SJCRH30 (cell line): ENCODE measurements at regions not wholly inside any gene's neighbourhood (a gene's known extent, or its start where the extent isn't known, plus 50 kb on each side); places are given as distances from the start of the nearest gene placed in this dataset.
"Not testable (repeated sequence)": the region's sequence is repeated elsewhere in the genome, so short reads cannot be mapped to it uniquely, and the experiment has no call there.

ENCODE experiments used
- DNase-seq, 2 experiments: peaks; one replicate each; pipeline ENCODE4 v3.0.0-alpha.2; 2015 to 2020
- H3K27ac ChIP-seq: fragments of 250-450 bp; sonication (Bioruptor Pico); 2 replicates; pipeline ENCODE4 v1.5.1; 2020; ENCODE audit warnings: mild to moderate bottlenecking, moderate library complexity
- H3K27me3 ChIP-seq: fragments of 250-450 bp; sonication (Bioruptor Pico); 2 replicates; pipeline ENCODE4 v1.5.1; 2020; ENCODE audit warnings: mild to moderate bottlenecking, moderate library complexity
- H3K36me3 ChIP-seq: fragments of 250-450 bp; sonication (Bioruptor Pico); 2 replicates; pipeline ENCODE4 v1.5.1; 2020; ENCODE audit warnings: mild to moderate bottlenecking, moderate library complexity
- H3K4me1 ChIP-seq: fragments of 250-450 bp; sonication (Bioruptor Pico); 2 replicates; pipeline ENCODE4 v1.5.1; 2020; ENCODE audit warnings: mild to moderate bottlenecking, moderate library complexity
- H3K4me3 ChIP-seq: fragments of 250-450 bp; sonication (Bioruptor Pico); 2 replicates; pipeline ENCODE4 v1.5.1; 2020; ENCODE audit warnings: mild to moderate bottlenecking, moderate library complexity
- H3K9me3 ChIP-seq: fragments of 250-450 bp; sonication (Bioruptor Pico); replicated peaks from 2 replicates; pipeline ENCODE4 v1.5.1; 2020; ENCODE audit warnings: mild to moderate bottlenecking, moderate library complexity

- Histone ChIP-seq H3K4me1 (peaks cover 23% of the 10 kb centered on the region), H3K36me3 (no peaks in the 10 kb centered on the region), H3K9me3 (no peaks in the 10 kb centered on the region), H3K4me3 (no peak overlapping the region), H3K27ac (no peak overlapping the region), H3K27me3 (no peaks in the 10 kb centered on the region)
- no peak for DNase-seq
These were observed 135.9 kb downstream of the SOX4 start for GRCh38 chr6:21729431-21729830.

DNA sequence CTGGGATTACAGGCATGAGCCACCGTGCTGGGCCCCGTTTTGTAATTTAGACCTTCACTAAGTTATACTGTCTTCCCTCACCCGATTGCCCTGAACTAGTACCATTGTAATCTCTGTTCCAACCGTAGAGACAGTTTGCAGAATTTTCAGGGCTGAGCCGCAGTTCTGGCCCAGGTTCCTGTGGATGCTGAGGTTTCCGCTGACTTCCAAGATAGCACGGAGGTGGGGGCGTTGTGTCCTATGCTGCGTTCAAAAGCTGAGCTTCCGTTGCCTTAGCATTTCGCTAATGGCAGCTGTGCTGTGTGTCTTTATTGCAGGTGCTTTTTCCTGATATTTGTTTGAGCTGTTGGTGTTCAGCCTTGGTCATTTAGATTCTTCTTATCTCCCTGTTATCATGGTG lies 137.0 kb downstream of the SOX4 start:
- Histone ChIP-seq H3K36me3 (no peaks in the 10 kb centered on the region), H3K4me3 (no peak overlapping the region), H3K27me3 (no peaks in the 10 kb centered on the region), H3K4me1 (peaks cover 23% of the 10 kb centered on the region), H3K27ac (no peak overlapping the region), H3K9me3 (no peaks in the 10 kb centered on the region)
- DNase-seq = no peak

- Histone ChIP-seq H3K36me3 (no peaks in the 10 kb centered on the region), H3K27me3 (no peaks in the 10 kb centered on the region), H3K4me3 (no peak overlapping the region), H3K9me3 (no peaks in the 10 kb centered on the region), H3K4me1 (peaks cover 23% of the 10 kb centered on the region), H3K27ac (no peak overlapping the region)
- DNase-seq = no peak
These were observed 138.0 kb downstream of the SOX4 start for GRCh38 chr6:21731411-21732031.

DNA sequence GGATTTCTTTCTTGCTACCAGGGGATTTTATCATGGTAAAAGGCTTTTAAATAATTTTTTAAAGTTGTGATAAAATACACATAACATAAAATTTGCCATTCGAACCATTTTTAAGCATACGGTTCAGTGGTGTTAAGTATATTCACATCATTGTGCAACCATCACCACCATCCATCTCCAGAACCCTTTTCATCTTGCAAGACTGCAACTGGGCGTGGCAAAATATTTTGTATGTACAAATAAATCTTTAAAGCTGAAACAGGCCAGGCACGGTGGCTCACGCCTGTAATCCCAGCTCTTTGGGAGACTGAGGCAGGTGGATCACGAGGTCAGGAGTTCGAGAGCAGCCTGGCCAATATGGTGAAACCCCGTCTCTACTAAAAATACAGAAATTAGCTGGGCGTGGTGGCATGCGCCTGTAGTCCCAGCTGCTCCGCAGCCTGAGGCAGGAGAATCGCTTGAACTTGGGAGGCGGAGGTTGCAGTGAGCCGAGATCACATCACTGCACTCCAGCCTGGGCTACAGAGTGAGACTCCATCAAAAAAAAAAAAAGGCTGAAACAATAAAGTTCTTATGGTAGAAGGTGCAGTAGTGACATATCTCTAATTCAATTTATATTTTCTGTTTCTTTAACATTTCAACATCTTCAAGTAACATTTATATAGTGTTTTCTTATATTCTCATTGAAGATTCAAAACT lies 138.6 kb downstream of the SOX4 start:
- peak overlapping the region; percentile 34; the same call in 1 of the 2 replicates for H3K27ac ChIP-seq
- not testable (repeated sequence) for H3K9me3 ChIP-seq, H3K36me3 ChIP-seq

GRCh38 chr6:21732731-21733130 lies 139.2 kb downstream of the SOX4 start:
- Histone ChIP-seq H3K4me1 (peaks cover 23% of the 10 kb centered on the region), H3K4me3 (no peak overlapping the region), H3K27me3 (no peaks in the 10 kb centered on the region), H3K36me3 (no peaks in the 10 kb centered on the region), H3K9me3 (no peaks in the 10 kb centered on the region), H3K27ac (peak overlapping the region; percentile 34; the same call in 1 of the 2 replicates)
- DNase-seq = peak; percentile 19 to 51

More for the DNA sequence above, 138.6 kb downstream of the SOX4 start:
- peaks cover 23% of the 10 kb centered on the region for H3K4me1 ChIP-seq
- not testable (repeated sequence) for DNase-seq, H3K4me3 ChIP-seq, H3K27me3 ChIP-seq

DNA sequence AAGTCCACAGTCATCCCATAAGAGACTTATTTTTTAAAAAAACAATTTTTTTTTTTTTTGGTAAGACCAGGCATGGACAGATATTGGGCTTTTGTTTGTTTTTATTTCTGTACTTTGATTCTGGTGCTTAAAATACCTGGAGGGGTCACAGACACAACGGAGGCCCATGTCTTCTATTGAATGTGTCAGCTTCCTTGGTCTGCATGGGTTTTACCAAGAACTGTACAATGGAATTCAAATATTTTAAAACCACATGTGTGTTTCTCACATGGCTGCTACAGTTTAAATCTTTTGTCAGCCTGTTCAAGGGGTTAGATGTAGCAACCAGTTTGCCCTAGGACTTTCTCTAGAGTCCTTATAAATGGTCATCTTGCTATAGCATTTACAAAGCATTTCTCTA lies 139.8 kb downstream of the SOX4 start:
- H3K4me3 ChIP-seq = no peak overlapping the region
- H3K36me3 ChIP-seq = no peaks in the 10 kb centered on the region
- H3K27ac ChIP-seq = peak overlapping the region; percentile 34; the same call in 1 of the 2 replicates
- no peaks in the 10 kb centered on the region for H3K27me3 ChIP-seq
- no peak for DNase-seq
- H3K4me1 ChIP-seq = peaks cover 23% of the 10 kb centered on the region
- no peaks in the 10 kb centered on the region for H3K9me3 ChIP-seq

GRCh38 chr6:21734204-21734603 lies 140.7 kb downstream of the SOX4 start:
- no peaks in the 10 kb centered on the region for H3K9me3 ChIP-seq
- H3K4me3 ChIP-seq = no peak overlapping the region
- H3K27ac ChIP-seq = no peak overlapping the region
- no peak for DNase-seq
- H3K27me3 ChIP-seq = no peaks in the 10 kb centered on the region
- H3K36me3 ChIP-seq = no peaks in the 10 kb centered on the region
- peaks cover 23% of the 10 kb centered on the region for H3K4me1 ChIP-seq

GRCh38 chr6:21738180-21739094 lies 144.9 kb downstream of the SOX4 start:
- H3K4me1 ChIP-seq = peaks cover 21% of the 10 kb centered on the region
- no peaks in the 10 kb centered on the region for H3K9me3 ChIP-seq
- DNase-seq = peak in 1 of 2 experiments; percentile 39
- H3K4me3 ChIP-seq = no peak overlapping the region
- no peaks in the 10 kb centered on the region for H3K27me3 ChIP-seq
- no peak overlapping the region for H3K27ac ChIP-seq
- no peaks in the 10 kb centered on the region for H3K36me3 ChIP-seq

DNA sequence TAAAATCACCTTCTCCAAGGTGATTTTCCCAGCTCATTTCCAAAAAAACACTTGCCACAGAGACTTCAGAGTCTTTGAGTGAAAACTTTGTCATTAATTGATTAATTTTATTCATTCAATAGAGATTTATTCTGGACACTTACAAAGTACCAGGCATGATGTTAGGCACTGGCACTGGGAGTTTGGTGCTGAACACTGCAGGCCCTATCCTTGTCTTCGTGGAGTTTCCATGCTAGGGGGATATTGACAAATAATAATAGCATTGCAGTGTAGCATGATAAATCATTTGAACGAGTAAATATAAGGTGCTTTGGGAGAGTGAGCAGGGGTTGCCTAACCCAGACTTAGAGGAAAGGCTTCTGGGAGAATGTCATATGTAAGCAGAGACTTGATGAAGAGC lies 145.7 kb downstream of the SOX4 start:
- Histone ChIP-seq H3K27ac (no peak overlapping the region), H3K27me3 (no peaks in the 10 kb centered on the region), H3K4me1 (peaks cover 18% of the 10 kb centered on the region), H3K36me3 (no peaks in the 10 kb centered on the region), H3K4me3 (no peak overlapping the region), H3K9me3 (no peaks in the 10 kb centered on the region)
- DNase-seq = no peak

DNA sequence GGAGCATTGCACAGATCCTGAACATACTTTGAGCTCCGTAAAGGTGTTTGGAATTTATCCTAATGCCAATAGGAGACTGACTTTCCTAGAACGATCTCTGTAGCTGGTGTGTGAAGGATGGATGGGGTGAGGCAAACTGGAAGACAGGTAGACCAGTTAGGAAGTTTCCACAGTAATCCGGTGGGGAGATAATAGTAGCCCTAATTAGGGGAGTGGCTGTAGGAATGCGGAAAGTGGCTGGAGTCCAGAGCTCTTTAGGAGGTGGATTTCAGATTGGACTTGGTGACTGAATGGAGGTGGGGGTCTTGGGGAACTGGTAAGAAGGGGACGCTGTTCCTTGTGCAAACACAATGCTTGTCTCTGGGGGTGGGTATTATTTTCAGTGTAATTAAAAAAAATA lies 146.3 kb downstream of the SOX4 start:
- Histone ChIP-seq H3K27ac (peak overlapping the region; percentile 74; the same call in 1 of the 2 replicates), H3K36me3 (no peaks in the 10 kb centered on the region), H3K27me3 (no peaks in the 10 kb centered on the region), H3K4me1 (peaks cover 18% of the 10 kb centered on the region), H3K9me3 (no peaks in the 10 kb centered on the region), H3K4me3 (no peak overlapping the region)
- DNase-seq = no peak

DNA sequence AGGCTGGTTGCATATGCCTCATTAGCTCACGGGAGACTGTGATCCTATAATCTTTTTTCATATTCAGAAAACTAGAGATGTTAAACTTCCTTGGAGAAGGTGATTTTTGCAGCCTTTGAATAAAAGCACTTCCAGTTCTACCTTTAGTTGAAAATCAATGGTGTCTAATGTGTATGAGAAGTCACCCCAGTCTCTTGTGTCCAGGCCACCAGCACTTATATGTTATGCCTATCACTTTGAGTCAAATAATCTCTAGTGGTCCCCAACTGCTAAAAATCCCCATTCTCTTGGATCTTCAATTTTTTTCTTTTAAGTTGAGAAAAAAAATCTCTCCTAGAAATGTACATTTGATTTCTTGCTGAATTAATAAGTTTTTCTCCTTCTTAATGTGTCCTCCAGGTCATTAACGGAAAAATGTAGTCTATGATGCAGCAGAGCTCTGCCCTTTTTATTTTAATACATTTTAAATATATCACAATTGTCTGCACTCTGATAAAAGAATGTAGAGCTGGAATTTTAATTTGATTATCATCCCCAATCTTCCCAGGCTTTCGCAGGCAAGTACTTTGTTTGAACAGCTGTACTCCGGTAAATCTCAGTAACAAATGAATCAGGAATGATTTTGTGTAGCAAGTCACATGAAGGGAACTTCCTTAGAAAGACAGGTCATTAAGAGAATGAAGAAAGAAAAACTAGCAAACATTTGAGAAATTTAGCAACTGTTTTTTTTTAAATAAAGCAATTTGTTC lies 147.0 kb downstream of the SOX4 start:
- DNase-seq = peak in 1 of 2 experiments; percentile 57
- Histone ChIP-seq H3K4me1 (peaks cover 18% of the 10 kb centered on the region), H3K4me3 (peak overlapping the region; percentile 38), H3K36me3 (no peaks in the 10 kb centered on the region), H3K27me3 (no peaks in the 10 kb centered on the region), H3K27ac (peak overlapping the region; percentile 74), H3K9me3 (no peaks in the 10 kb centered on the region)

DNA sequence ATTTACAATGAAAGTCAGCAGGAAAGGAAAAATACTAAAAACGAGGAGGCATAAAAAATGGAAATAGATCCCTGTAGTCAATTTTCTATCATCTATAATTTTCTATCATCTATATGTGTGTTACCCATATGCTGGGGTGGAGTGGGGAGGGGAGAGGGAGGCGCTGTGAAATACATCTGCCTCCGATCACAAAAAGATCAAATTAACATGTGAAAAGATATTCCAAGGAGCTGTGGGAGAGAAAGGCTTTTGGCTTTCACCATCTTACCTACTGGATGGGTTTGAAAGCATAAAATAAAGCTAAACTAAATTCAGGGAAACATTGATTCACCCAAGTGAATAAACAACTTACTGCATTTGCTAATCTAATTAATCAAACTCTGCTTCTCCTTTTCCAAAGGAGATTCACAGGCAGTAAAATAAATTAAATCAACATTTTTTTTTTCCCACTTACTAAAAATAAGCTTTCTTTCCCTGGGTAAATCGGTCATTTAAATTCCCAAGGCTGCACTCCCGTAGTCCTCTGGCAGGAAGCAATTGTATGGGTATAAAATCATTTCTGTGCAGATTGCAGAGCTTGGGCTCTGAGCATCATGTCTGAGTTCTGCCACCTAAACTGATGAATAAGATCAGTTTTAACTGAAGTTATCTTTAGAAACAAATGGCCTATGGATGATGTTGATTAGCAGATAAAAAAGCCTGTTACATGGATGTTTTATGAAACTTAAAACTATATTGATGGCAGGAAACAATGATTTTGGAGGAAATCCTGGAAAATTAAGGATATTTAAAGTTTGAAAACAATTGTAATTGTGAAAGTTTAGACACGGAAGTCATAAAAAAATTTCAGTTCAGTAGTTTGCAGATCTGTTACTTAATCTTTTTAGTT lies 147.9 kb downstream of the SOX4 start:
- Histone ChIP-seq H3K9me3 (no peaks in the 10 kb centered on the region), H3K27ac (peak overlapping the region; percentile 74), H3K4me3 (peak overlapping the region; percentile 38), H3K4me1 (peaks cover 18% of the 10 kb centered on the region), H3K36me3 (no peaks in the 10 kb centered on the region), H3K27me3 (no peaks in the 10 kb centered on the region)
- DNase-seq = peak in 1 of 2 experiments; percentile 51

DNA sequence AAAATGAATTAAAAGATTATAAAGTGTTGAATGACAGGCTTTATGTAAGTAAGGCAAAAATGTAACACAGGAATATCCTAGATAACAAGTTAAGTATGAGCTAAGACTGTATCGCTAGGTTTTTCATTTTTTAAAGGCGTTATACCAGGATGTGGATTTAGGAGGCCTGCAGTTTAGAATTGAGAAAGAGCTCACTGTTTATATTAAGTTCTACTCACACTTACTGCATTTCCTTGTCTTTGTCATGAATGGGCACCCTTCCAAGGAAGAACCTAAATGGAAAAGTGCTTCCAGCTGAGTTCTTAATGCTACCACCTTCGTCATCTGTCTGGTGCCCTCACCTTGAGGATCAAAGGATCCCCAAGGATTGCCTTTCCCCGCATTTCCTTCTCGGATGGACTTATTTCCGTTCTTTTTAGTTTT lies 148.7 kb downstream of the SOX4 start:
- Histone ChIP-seq H3K4me3 (peak overlapping the region; percentile 38), H3K27ac (peak overlapping the region; percentile 74), H3K36me3 (no peaks in the 10 kb centered on the region), H3K9me3 (no peaks in the 10 kb centered on the region), H3K4me1 (peaks cover 21% of the 10 kb centered on the region), H3K27me3 (no peaks in the 10 kb centered on the region)
- peak in 1 of 2 experiments; percentile 38 for DNase-seq
